GM19025 (cell line): ENCODE measurements at regions not wholly inside any gene's neighbourhood (a gene's known extent, or its start where the extent isn't known, plus 50 kb on each side); places are given as distances from the start of the nearest gene placed in this dataset.

Experiments
- ATAC-seq: cut with Tn5 transposase; IDR thresholded peaks from one replicate; pipeline ENCODE4 v1.9.1; 2021; ENCODE audit warnings: mild to moderate bottlenecking, low read depth, moderate library complexity; ENCODE audit not compliant: unreplicated experiment

DNA sequence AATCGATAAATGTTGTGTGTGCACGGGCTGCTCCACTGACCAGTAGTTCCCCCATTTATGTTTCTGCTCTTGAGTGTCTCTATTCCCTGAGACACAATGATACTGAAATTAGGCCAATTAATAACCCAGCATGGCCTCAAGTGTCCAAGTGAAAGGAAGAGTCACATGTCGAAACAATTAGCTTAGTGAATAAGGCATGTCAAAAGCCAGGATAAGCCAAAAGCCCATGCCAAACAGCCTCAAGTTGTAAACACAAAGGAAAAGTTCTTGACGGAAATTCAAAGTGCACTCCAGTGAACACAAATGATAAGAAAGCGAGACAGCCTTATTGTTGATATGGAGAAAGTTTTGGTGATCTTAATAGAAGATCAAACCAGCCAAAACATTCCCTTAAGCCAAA is 167.1 kb upstream of the C1QTNF7 start:
- no peak for ATAC-seq

DNA sequence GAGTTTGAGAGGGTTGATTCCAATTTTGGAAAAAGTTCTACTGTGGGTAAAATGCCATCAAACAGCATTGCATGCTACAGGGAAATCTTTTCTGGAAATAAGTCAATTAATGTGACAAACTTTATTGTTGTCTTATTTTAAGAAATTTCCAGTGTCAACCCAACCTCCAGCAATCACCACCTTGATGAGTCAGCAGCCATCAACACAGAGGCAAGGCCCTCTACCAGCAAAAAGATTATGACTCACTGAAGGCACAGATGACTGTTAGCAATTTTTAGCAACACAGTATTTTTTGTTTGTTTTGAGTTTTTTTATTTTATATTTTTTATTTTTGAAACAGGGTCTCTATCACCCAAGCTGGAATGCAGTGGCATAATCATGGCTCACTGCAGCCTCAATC is 165.4 kb upstream of the C1QTNF7 start:
- no peak for ATAC-seq

DNA sequence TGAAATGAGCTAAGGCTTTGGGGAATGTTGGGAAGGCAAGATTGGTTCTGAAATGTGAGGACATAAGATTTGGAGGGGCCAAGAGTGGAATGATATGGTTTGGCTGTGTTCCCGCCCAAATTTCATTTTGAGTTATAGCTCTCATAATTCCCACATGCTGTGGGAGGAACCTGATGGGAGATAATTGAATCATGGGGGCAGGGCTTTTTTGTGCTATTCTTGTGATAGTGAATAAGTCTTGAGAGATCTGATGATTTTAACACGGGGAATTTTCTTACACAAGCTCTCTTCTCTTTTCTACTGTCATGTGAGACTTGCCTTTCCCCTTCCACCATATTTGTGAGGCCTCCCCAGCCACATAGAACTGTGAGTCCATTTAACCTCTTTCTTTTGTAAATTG is 157.6 kb upstream of the C1QTNF7 start:
- ATAC-seq: no peak

DNA sequence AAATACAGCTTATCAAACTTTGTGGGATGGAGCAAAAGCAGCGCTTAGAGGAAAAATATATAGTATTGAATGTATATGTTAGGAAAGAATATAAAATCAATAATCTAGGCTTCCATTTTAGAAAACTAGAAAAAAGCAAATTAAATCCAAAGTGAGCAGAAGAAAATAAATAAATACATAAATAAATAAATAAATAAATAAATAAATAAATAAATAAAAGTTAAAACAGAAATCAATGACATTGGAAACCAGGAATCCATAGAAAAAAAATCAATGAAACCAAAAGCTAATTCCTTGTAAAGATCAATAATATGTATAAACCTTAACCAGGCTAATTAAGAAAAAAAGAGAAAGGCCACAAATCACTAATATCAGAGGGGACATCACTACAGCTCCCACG is 141.8 kb upstream of the C1QTNF7 start:
- no peak for ATAC-seq

DNA sequence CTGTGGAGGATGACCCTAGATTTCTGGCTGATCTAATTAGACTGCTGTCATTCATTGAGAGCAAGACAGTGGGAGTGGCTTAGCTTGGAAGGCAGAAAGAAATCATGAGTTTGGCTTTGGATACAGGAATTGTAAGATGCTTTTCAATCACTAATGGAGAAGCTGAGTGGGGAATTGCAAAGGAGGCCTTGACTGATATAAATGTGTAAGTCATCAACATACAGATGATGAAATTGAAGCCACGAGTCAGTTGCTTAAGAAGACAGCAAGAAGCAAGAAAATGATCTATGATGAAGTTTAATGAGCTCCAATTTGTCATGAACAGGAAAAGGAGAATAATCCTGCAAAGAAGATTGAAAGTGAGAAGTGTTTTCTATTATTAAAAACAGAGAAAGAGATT is 136.7 kb upstream of the C1QTNF7 start:
- ATAC-seq: no peak

DNA sequence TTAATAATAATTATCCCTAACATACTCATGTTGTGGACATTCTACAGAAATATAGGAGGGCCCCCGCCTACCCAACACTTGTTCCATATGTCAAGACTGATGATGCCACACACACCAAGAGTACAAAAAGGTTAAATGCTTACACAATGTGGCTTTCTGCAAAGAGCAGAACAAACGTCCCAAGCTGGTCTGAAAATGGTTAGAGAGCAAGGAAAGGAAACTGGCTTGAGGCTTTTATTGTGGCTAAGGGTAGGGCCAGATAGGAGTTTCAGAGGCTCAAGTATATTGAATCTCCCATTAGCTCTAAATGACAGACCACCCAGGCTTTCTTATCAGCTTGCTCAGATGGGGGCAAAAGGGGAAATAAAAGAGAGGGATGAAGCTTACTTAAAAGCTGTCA is 134.1 kb upstream of the C1QTNF7 start:
- no peak for ATAC-seq

DNA sequence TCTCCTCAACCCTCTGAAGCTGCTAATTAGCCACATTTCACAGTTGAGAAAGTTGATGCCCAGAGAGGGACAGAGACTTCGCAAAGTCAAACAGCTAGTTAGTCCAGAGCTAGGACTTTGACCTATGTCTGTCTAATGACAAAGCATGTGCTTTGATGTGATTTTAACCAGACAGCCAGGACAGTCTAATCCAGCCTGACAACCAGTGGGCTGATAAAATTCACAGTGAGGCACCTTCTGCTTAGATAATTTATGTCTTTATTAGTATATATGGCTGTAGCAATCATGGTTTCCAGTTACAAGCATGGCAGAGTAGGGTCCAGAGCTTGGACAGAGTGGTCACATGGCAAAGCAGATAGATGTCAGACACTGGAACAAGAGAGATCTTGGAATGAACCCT is 133.6 kb upstream of the C1QTNF7 start:
- no peak for ATAC-seq

DNA sequence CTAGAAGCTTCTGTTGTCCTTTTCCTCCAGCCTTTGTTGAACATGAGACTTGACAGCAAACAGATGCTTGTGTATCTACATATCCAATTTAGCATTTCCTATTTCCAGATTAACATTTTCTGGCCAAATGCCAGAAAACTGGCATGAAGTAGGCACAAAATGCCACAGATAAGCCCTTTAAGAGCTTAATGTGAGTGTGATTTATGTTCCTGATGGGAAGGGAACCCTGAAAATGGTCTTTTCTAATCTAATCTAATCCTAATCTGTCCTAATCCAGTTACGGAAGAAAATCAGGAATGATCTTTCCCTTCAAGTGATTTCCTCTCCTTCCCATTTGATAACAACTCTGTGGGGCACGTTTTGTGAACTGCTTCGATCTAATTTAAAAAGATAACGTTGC is 133.0 kb upstream of the C1QTNF7 start:
- ATAC-seq: no peak

DNA sequence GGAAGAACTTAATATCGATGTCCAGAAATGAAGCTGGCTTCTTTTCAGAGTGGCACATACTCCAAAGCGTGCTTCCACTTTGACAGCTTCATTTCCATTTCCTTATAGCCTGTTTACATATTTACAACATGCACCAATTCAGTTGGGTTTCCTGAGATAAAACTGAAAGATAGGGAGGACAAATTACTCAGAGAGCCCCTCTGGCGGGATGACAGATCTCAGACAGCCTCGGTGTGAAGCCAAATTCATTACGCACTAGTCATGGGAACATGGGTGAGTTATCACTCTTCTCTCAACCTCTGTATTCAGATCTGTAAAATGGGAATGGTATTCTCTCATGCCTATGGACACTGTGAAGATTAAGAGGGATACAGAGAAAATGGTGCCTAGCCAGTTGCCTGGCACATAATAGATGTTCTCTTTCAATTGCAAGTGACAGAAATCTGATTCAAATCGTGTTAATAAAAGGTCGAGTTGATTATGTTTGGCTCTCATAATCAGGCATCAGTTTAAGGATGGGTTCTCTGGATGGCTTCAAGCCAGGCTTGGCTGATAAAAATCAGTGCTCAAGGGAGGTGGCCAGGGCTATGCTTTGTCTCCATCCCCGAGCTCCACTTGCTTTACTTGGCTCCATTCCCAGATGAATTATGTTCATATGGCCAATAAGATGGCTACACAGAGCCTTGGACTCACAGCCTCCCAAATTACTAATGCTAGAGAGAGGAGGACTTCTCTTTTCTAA is 132.2 kb upstream of the C1QTNF7 start:
- ATAC-seq: no peak

DNA sequence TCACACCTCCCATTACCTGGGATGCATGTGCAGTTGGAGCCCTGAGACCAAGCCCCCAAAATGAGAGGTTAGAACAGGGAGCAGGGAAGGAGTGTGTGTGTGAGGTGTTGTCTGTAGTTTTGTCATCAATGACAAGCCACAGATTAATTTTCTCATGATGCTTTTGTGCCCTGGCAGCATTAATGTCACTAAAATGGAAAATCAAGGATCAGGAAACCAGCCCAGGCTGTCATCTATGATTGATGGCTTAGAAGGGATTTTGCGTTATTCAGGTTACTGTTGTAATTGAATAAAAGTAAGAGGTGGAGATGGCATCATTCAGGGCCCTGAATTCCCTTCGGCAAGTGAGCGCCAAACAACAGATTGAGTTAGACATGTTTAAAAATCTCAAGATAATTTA is 130.5 kb upstream of the C1QTNF7 start:
- ATAC-seq: no peak

DNA sequence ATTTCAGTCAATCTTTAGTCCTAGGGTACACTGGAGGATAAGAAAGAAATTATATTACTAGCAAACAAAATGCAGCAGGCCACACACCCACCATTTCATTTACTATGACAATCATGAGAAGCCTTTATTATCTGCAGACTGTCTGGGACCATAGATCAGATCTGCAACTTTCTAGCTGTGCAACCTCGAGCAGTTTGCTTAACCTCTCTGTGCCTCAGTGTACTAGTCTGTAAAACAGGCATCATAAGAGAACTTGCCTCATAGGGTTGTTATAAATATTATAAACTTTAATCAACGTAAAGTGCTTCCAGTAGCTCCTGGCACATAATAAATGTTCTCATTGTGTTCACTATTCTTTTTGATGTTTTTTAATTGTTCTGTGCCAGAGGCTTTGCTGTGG is 128.2 kb upstream of the C1QTNF7 start:
- ATAC-seq: no peak

DNA sequence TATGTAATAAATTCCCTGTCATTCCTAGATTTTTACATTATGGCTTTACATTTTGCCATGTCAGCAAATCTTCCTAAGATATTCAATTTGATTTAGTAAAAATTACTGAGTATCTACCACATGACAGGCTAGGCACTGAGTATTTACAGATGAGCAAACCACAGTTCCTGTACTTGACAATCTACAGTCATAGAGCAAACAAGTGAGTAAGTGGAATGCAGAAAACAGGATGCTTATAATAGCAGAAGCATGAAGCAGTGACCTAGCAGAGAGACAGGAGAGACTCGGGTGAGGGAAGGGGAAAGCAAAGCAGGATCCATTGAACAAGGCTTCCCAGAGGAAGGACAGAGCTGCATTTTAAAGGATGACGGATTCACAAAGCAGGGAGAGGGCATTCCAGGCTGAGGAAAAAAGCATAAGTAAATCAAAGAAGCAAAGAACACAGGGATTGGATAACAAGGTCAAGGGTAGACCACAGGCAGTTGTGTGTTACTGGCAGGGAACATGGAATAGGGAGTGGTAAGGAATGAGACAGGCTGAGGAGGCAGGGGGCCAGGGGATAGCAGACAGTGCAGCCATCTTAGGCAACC is 124.7 kb upstream of the C1QTNF7 start:
- ATAC-seq: no peak

DNA sequence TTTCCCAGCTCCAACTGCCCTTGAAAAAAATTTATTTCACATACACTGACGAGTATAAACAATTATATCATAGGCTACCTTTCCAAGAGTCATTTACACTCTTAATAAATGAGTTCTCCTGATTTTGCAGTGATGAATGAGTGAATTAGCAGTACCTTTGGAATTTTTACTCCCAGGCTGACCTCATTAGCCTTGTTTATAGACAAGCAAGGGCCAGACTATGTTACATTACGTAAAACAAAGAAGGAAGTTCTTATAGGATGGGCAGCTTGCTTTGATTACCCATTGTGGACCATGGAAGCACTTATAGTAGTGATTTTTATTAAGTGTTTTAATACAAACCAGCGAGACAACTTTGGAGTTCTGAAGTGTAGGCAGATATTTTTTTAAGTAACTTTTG is 112.9 kb upstream of the C1QTNF7 start:
- no peak for ATAC-seq

DNA sequence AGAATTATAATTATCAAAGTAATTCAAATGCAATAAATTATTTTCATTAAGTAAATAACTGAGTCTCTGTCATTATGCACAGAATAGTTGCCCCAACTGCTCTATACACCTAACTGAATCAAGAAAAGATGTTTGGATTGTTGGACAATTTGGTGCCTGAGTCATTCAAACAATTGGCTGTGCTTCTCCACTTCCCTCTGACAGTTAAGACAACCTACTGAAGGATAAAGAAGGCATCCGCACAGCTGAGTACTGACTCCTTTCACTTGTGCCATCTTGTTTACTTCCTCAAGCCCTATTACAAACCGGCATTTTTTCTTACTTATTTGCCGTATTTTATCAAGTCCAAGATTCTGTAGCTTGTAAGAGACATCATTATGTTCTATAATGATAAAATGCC is 110.6 kb upstream of the C1QTNF7 start:
- no peak for ATAC-seq

DNA sequence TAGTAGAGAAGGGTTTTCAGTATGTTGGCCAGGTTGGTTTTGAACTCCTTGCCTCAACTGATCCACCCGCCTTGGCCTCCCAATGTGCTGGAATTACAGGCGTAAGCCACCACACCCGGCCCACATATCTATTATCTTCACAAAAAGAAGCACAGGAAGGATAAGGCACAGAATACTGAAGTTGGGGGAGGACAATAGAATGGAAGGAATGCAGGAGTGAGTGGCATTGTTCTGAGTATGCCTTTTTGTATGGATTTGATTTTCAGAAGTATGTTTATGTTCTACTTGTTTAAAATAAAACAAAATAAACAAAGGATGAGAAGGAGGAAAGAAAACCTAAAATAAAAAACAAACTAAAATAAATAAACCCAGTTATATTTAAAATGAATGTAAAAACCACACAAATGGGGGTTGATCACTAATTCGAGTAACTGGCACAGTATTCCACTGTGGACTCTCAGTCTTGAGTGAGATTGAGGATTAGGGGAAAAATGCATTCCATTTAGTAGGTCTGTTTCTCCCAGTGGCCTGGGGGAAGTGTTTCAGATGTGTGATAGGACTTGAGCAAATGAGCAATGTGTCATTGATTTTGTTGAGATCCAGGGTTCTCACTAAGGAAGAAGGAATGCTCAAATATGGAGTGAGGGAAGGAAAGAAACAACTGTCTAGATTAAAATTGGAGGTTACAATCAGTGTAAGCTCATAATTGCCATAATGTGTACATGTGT is 109.0 kb upstream of the C1QTNF7 start:
- no peak for ATAC-seq

DNA sequence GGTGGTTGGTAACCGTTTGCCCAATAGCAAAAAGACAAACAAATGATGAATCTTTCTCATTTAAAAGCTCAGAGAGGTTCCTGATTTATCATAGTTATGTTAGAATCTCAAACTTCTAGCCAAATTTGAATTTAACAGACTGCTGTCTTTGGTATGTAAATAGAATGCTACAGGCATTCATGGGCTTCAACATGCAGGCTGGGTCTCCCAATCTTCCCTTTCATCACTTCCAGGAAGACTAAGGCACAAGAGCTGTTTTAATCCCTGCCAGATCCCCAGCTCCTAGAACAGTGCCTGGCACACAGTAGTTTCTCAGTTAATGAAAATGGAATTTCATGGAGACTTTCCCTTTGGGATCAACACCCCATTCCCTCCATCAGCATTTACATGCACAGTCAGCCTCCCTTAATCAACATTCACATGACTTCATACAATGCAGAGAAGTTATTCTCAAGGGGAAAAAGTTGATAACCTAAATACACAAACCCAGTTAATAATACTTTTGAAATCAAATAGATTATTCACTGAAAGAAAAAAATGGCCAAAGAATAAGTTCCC is 107.6 kb upstream of the C1QTNF7 start:
- no peak for ATAC-seq

DNA sequence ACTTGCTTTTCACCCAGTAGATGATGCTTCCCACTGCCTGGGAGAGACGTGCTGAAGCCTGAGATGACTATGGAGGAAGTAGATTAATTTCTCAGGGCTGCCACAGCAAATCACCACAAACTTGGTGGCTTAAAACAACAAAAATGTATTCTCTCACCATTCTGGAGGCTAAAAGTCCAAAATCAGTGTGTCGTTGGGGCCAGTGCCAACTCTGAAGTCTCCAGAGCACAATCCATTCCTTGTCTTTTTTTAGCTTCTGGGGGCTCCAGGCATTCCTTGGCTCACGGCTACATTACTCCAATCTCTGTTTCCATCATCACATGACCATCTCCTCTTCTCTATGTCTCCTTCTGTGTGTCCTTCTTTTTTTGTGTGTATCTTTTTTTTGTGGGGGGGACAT is 105.8 kb upstream of the C1QTNF7 start:
- ATAC-seq: no peak

DNA sequence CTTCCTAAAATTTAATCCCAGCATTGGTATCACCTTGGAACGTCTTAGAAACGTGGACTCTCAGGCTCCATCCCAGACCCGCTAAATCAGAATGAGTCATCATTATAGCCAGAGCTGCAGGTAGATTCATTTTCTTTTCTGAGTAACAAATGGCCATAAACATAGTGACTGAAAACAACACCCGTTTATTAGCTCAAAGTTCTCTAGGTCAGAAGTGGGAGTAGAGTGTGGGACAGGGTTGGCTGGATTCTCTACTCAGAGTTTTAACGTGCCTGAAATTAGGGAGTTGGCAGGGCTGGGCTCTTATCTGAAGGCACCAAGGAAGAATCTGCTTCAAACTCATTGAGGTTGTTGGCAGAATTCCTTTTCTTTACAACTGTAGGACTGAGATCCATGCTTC is 101.8 kb upstream of the C1QTNF7 start:
- ATAC-seq: no peak

DNA sequence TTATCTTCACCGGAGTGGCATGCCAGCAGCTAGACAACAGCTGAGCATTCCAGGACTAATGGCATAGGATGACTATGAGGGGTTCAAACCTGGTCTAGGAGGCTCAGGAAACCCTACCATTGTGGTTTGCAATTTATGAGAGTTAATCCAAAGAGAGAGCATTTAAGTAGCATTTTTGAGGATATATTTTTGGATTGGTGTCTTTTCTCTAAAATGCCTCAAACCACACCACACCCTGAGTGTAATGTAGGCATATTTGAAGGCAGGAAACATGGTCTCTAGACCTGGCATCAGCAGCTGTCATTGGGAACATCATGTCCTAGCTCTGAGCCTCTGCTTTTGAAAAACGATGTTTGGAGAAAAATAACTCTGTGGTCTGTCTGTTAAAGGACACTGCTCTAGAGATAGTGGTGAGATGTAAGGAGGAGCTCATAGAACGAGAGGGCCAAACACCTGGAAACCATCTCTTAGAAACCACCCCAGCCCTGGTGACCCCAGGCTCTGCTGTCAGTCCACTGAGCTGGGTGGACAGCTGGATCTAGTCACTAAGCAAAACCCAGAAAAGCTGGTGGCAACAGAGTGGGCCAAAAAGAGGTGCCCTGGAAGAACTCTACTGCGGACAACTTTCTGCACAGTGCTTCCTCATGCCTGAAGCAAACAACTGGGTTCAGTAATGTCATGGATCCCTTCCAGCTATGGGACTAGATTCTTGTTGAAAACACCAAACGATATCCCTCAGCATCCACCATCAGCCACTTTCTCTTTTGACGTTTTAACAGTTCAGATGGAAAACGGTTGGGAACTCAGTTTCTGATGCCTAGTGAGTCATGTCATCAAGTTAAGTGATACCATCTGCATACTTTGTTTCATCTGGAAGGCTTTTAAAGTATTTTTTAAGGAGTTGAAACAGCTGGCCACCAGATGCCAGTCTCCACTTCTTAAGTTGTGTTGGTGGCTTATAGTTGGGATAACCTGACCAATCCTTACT is 100.2 kb upstream of the C1QTNF7 start:
- no peak for ATAC-seq

DNA sequence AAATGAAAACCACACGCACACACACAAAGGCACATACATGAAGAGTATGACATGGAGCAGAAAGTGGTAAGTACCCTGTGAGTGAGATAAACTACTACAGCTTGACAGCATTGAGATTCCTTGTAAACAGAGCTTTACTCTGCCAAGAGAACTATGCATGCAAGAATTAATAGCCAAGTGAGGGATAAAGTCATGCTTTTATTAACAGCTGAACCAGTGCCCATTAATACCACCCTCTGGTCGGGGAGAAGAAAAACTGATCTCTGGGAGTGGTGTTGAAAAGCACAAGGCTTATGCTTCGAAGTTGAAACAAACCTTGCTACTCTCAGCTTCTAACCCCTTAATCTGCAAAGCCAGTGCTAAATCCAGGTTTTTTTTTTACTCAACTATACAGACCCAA is 95.9 kb upstream of the C1QTNF7 start:
- ATAC-seq: no peak
